Nephron progenitor cell (in vitro differentiated cells): ENCODE measurements at regions not wholly inside any gene's neighbourhood (a gene's known extent, or its start where the extent isn't known, plus 50 kb on each side); places are given as distances from the start of the nearest gene placed in this dataset.

ENCODE experiments used
- DNase-seq: peaks from one replicate; pipeline ENCODE4 v3.0.0; 2021
- H3K27ac Mint-ChIP-seq: 2 replicates; pipeline ENCODE4 v1.8.0; 2021; ENCODE audit warnings: mild to moderate bottlenecking, moderate library complexity, mixed read lengths
- H3K27me3 Mint-ChIP-seq: 2 replicates; pipeline ENCODE4 v1.8.0; 2021; ENCODE audit warnings: mild to moderate bottlenecking, low read depth, mixed read lengths; ENCODE audit not compliant: poor library complexity
- H3K36me3 Mint-ChIP-seq: 2 replicates; pipeline ENCODE4 v1.8.0; 2021; ENCODE audit warnings: low read depth, mixed read lengths
- H3K4me1 Mint-ChIP-seq: 2 replicates; pipeline ENCODE4 v1.8.0; 2021; ENCODE audit warnings: mixed read lengths
- H3K4me3 Mint-ChIP-seq: 2 replicates; pipeline ENCODE4 v1.8.0; 2021; ENCODE audit warnings: mild to moderate bottlenecking, moderate library complexity, mixed read lengths
- H3K9me3 Mint-ChIP-seq: 2 replicates; pipeline ENCODE4 v1.8.0; 2021; ENCODE audit warnings: mild to moderate bottlenecking, moderate library complexity, mixed read lengths
- TF ChIP-seq, protein P1 (sequence below): fragments of 200-600 bp; sonication (generic); IDR thresholded peaks from 2 replicates; pipeline ENCODE4 v1.5.0; 2021; ENCODE audit warnings: antibody characterized with exemption

DNA sequence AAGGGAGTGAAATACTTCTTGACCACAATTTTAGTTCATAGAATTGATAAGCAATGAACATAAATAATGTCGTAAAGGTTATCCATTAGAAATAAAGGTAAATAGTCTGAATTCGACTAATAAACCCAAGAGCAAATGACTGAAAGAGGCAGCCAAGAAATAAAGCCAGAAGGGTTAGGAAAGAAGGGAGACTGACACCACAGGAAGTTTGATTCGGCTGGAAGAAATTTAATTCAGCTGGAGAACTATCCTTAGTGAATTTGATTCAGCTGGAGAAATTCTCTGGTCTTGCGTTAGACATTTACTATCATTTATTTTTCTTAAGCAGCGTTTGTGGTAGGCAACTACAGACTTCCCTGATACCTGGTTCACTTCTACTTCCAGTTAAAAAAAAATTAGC lies 429.6 kb downstream of the PID1 start:
- H3K27me3 Mint-ChIP-seq, result no peaks in the 10 kb centered on the region
- H3K36me3 Mint-ChIP-seq, result no peaks in the 10 kb centered on the region
- H3K9me3 Mint-ChIP-seq, result no peaks in the 10 kb centered on the region
- TF ChIP-seq, protein P1, sequence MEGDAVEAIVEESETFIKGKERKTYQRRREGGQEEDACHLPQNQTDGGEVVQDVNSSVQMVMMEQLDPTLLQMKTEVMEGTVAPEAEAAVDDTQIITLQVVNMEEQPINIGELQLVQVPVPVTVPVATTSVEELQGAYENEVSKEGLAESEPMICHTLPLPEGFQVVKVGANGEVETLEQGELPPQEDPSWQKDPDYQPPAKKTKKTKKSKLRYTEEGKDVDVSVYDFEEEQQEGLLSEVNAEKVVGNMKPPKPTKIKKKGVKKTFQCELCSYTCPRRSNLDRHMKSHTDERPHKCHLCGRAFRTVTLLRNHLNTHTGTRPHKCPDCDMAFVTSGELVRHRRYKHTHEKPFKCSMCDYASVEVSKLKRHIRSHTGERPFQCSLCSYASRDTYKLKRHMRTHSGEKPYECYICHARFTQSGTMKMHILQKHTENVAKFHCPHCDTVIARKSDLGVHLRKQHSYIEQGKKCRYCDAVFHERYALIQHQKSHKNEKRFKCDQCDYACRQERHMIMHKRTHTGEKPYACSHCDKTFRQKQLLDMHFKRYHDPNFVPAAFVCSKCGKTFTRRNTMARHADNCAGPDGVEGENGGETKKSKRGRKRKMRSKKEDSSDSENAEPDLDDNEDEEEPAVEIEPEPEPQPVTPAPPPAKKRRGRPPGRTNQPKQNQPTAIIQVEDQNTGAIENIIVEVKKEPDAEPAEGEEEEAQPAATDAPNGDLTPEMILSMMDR, result no peak
- H3K4me1 Mint-ChIP-seq, result no peaks in the 10 kb centered on the region
- H3K4me3 Mint-ChIP-seq, result no peak overlapping the region
- no peak overlapping the region for H3K27ac Mint-ChIP-seq
- no peak for DNase-seq

DNA sequence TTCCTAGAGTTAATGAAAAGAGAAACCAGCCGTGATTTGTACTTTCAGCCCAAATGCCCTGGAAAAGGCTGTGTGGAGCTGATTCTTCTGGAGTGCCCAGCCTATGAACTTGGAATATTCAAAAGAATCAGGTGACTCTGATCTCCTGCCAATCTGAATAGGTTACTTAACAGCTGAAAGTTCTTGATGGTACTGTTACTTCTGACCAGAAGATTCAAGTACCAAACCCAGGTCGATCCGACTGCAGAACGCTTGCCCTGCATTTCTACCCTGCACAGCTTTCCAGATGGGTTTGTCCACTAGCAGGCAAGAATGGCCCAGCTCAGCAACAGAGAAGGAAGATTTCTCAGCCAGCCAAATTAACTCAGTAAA lies 430.4 kb downstream of the PID1 start:
- Mint-ChIP-seq H3K4me3 (no peak overlapping the region), H3K9me3 (no peaks in the 10 kb centered on the region), H3K4me1 (no peaks in the 10 kb centered on the region), H3K27ac (no peak overlapping the region), H3K36me3 (no peaks in the 10 kb centered on the region), H3K27me3 (no peaks in the 10 kb centered on the region)
- no peak for DNase-seq
- TF ChIP-seq, protein P1, result no peak

DNA sequence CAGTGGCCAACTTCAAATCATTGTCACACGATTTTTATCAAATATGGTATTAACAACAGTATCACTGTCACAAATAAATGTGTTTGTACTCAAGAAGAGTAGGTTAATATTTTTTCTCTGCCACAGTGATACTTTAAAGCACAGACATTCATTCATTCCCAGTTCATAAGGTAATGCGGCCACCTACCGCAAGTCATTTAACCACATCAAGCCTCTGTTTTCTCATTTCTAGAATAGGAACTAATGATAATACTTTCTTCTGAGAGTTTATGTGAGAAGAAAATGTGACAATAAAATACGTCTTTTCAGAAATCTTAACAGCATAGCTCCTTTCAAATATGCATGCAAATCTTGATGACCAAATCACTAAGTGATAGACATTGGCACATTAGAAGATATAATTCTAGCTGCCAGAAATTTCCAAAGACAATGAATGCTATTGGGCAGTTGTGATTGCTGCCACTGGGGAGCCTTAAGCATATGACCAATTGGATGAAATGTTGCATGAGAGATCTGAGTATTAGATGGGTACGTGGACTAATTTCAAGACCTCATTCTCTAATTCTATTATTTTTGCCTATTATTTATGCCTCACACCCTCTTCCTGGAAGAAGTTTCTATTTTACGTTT lies 430.9 kb downstream of the PID1 start:
- no peaks in the 10 kb centered on the region for H3K4me1 Mint-ChIP-seq
- DNase-seq, result no peak
- no peaks in the 10 kb centered on the region for H3K36me3 Mint-ChIP-seq
- no peak overlapping the region for H3K4me3 Mint-ChIP-seq
- no peaks in the 10 kb centered on the region for H3K27me3 Mint-ChIP-seq
- H3K9me3 Mint-ChIP-seq, result no peaks in the 10 kb centered on the region
- TF ChIP-seq, protein P1, result no peak
- H3K27ac Mint-ChIP-seq, result no peak overlapping the region

DNA sequence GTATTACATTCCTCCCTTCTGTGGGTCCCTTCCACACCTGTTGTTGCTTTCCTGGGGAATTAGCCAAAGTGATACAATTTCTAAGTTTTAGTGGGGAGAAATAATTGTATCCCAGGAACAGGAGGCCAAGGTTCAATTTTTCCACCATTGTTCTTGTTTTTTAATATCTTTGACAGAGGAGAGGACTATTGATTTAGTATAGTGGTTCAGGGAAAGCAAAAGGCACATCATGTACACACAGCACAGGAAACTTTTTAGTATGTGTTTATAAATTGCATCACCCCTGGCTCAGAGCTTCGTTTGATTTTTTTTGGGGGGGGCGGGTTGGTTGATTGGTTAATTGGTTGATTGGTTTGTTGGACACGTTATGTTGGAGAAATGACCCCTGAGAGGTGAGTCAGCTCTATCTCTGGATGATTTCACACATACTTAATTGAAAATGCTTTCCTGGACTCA lies 431.6 kb downstream of the PID1 start:
- Mint-ChIP-seq H3K36me3 (no peaks in the 10 kb centered on the region), H3K27me3 (no peaks in the 10 kb centered on the region), H3K4me3 (no peak overlapping the region), H3K9me3 (no peaks in the 10 kb centered on the region), H3K27ac (no peak overlapping the region), H3K4me1 (no peaks in the 10 kb centered on the region)
- TF ChIP-seq, protein P1, result no peak
- DNase-seq, result no peak

DNA sequence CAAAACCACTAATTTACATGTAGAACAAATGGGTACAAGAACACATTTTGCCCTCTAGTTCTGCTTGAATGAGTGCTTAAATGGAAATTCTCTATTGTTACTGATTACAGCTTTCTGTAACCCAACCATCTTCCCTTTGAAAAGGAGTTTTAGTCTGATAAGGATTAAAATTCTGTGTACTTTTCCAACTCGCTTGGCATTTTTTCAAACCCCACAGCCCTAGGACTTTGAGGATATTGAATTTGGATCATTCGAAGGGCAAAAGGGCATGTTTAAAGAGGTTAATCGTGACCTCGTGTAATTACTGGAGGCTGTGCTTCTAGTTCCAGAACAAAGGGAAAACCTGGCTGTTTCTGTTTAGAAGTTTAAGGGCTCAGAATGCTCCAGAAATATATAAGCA lies 432.3 kb downstream of the PID1 start:
- H3K4me3 Mint-ChIP-seq, result no peak overlapping the region
- H3K27me3 Mint-ChIP-seq, result no peaks in the 10 kb centered on the region
- TF ChIP-seq, protein P1, result no peak
- DNase-seq, result no peak
- H3K9me3 Mint-ChIP-seq, result no peaks in the 10 kb centered on the region
- H3K36me3 Mint-ChIP-seq, result no peaks in the 10 kb centered on the region
- H3K4me1 Mint-ChIP-seq, result no peaks in the 10 kb centered on the region
- H3K27ac Mint-ChIP-seq, result no peak overlapping the region

DNA sequence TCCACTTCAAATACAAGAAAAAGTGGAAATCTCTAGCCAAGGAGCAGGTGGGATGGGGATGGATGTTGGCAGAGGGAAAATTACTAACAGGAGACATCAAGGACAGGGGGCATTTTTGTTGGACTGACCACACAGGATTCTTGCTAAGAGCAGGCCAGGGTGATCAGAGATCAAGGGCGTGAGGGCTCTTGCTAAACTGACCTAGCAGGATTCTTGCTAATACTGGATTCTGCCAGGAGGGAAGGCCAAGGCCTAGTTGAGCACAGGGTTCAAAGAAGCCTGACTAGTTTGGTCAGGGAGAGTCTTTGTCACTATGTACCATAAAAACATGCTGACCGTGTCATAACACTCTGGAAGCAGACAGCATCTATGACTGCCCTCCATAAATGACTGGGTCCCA lies 442.7 kb downstream of the PID1 start:
- TF ChIP-seq, protein P1, result no peak
- peaks cover 4% of the 10 kb centered on the region for H3K9me3 Mint-ChIP-seq

More for the DNA sequence above, 442.7 kb downstream of the PID1 start:
- no peak for DNase-seq
- Mint-ChIP-seq H3K4me1 (no peaks in the 10 kb centered on the region), H3K4me3 (no peak overlapping the region), H3K27me3 (no peaks in the 10 kb centered on the region), H3K36me3 (no peaks in the 10 kb centered on the region), H3K27ac (no peak overlapping the region)
